Keratinocyte (primary cell): ENCODE measurements at regions not wholly inside any gene's neighbourhood (a gene's known extent, or its start where the extent isn't known, plus 50 kb on each side); places are given as distances from the start of the nearest gene placed in this dataset.

Source experiments
- DNase-seq: peaks from one replicate; pipeline ENCODE4 v3.0.0-alpha.2; 2011; ENCODE audit warnings: low read depth, missing footprints, low spot score
- FAIRE-seq: peaks from 2 replicates; lab custom pipeline; 2011; peaks lifted over from hg19 to GRCh38; lab: Jason Lieb, UNC
- H2AFZ ChIP-seq: 2 replicates; pipeline ENCODE4 v1.6.0; 2012; ENCODE audit warnings: low read length, control low read depth, inconsistent platforms; ENCODE audit not compliant: control insufficient read depth
- H3K27ac ChIP-seq: 2 replicates; pipeline ENCODE4 v1.5.1; 2011; ENCODE audit warnings: low read length; ENCODE audit not compliant: control insufficient read depth, insufficient read depth
- H3K27me3 ChIP-seq: 3 replicates; pipeline ENCODE4 v1.6.0; 2011; ENCODE audit warnings: low read length; ENCODE audit not compliant: control insufficient read depth, insufficient read depth; ENCODE audit errors: extremely low read depth
- H3K36me3 ChIP-seq, 2 experiments: 2 replicates in 1 of 2; 3 replicates in 1 of 2; pipeline ENCODE4 v1.5.1; 2011; ENCODE audit warnings: low read length in 2 of 2, mild to moderate bottlenecking in 1 of 2; ENCODE audit not compliant: control insufficient read depth in 2 of 2, insufficient read depth in 2 of 2; ENCODE audit errors: extremely low read depth in 1 of 2
- H3K4me1 ChIP-seq: 3 replicates; pipeline ENCODE4 v1.5.1; 2011; ENCODE audit warnings: low read length; ENCODE audit not compliant: control insufficient read depth, insufficient read depth; ENCODE audit errors: extremely low read depth
- H3K4me2 ChIP-seq: 3 replicates; pipeline ENCODE4 v1.6.0; 2011; ENCODE audit warnings: low read depth, low read length; ENCODE audit not compliant: control insufficient read depth, insufficient read depth; ENCODE audit errors: extremely low read depth
- H3K4me3 ChIP-seq, 3 experiments: fragments of 200-600 bp in 1 of 3; sonication (generic) in 1 of 3; 2 replicates in 2 of 3; 3 replicates in 1 of 3; pipeline ENCODE4 v1.5.1; 2011 to 2016; ENCODE audit warnings: low read length in 3 of 3, mild to moderate bottlenecking in 3 of 3, control low read depth in 2 of 3, inconsistent platforms in 1 of 3, low read depth in 1 of 3, mixed read lengths in 1 of 3, mixed run types in 1 of 3, moderate library complexity in 1 of 3; ENCODE audit not compliant: control insufficient read depth in 2 of 3, insufficient read depth in 2 of 3; ENCODE audit errors: extremely low read depth in 1 of 3
- H3K79me2 ChIP-seq: 2 replicates; pipeline ENCODE4 v1.6.0; 2012; ENCODE audit warnings: low read length; ENCODE audit not compliant: control insufficient read depth, insufficient read depth
- H3K9ac ChIP-seq: 3 replicates; pipeline ENCODE4 v1.6.0; 2011; ENCODE audit warnings: low read length; ENCODE audit not compliant: control insufficient read depth, insufficient read depth; ENCODE audit errors: extremely low read depth
- H3K9me1 ChIP-seq: 3 replicates; pipeline ENCODE4 v1.6.0; 2011; ENCODE audit warnings: low read length; ENCODE audit not compliant: control insufficient read depth, insufficient read depth; ENCODE audit errors: extremely low read depth
- H3K9me3 ChIP-seq: 2 replicates; pipeline ENCODE4 v1.5.1; 2012; ENCODE audit warnings: low read depth, low read length; ENCODE audit not compliant: control insufficient read depth
- H4K20me1 ChIP-seq: 3 replicates; pipeline ENCODE4 v1.6.0; 2011; ENCODE audit warnings: low read length; ENCODE audit not compliant: control insufficient read depth, insufficient read depth; ENCODE audit errors: extremely low read depth
- EZH2 ChIP-seq: IDR thresholded peaks from one replicate; pipeline ENCODE4 v1.6.1; 2012; ENCODE audit warnings: inconsistent platforms, mild to moderate bottlenecking, low read length, moderate library complexity
- dilution Hi-C: fragments of 300-500 bp; cut with MboI; formaldehyde crosslinking; loops from one replicate; pipeline ENCODE4 v1.7.0; 2020; ENCODE audit warnings: low sequenced_read_pairs; ENCODE audit not compliant: extremely low pct_ligation_motif_present
- TF ChIP-seq, protein P1 (sequence below), 3 experiments: IDR thresholded peaks in 1 of 3; conservative IDR thresholded peaks in 1 of 3; optimal IDR thresholded peaks in 1 of 3; 2 replicates in 2 of 3; 3 replicates in 1 of 3; pipeline versions ENCODE3 to v1.5.1; 2011; ENCODE audit warnings: low read length in 3 of 3, mild to moderate bottlenecking in 3 of 3, moderate library complexity in 2 of 3, control low read depth in 1 of 3, inconsistent platforms in 1 of 3; ENCODE audit not compliant: insufficient read depth in 2 of 3; ENCODE audit errors: extremely low read depth in 1 of 3

DNA sequence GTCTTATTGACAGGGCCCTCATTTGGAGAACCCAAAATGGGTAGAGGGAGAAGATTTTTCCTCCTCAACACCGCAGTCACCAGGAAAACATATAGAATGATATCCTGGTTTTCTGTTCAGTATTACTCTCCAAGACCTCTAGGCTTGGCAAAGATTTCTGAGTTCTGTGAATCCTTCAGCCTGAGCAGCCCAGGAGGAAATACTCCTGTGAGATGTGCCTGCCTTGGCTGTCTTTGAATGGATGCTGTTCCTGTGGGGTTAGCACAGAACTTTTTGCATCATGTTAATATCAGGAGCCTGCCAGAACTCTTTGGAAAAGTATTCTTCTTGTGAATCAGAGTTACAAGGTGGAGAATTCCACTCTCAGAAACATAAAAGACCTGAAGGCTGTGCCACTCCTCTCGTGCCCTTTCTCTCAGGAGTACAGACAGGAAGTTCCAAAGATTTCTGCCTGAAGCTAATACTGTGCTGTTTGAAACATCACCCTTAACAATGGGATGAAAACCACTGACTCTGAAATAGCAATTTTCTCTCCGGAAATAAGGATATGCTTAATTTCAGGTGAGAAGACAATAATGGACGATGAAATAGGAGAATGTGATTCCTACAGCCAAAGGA is 520.1 kb upstream of the NBEA start:
- DNase-seq (no peak), FAIRE-seq (peak; percentile 94)
- no peaks in the 10 kb centered on the region for H3K9me3 ChIP-seq
- H2AFZ ChIP-seq: peak overlapping the region; percentile 68
- no peaks in the 10 kb centered on the region for H3K27me3 ChIP-seq
- no peaks in the 10 kb centered on the region for H3K36me3 ChIP-seq
- dilution Hi-C loops: no loop called here
- TF ChIP-seq EZH2: no peak
- TF ChIP-seq, protein P1, sequence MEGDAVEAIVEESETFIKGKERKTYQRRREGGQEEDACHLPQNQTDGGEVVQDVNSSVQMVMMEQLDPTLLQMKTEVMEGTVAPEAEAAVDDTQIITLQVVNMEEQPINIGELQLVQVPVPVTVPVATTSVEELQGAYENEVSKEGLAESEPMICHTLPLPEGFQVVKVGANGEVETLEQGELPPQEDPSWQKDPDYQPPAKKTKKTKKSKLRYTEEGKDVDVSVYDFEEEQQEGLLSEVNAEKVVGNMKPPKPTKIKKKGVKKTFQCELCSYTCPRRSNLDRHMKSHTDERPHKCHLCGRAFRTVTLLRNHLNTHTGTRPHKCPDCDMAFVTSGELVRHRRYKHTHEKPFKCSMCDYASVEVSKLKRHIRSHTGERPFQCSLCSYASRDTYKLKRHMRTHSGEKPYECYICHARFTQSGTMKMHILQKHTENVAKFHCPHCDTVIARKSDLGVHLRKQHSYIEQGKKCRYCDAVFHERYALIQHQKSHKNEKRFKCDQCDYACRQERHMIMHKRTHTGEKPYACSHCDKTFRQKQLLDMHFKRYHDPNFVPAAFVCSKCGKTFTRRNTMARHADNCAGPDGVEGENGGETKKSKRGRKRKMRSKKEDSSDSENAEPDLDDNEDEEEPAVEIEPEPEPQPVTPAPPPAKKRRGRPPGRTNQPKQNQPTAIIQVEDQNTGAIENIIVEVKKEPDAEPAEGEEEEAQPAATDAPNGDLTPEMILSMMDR (optimal IDR thresholded peaks at IDR 0.05 in 1 of 3, IDR thresholded peaks at IDR 0.05 in 1 of 3, conservative IDR thresholded peaks at IDR 0.05 in 1 of 3; ENCODE audit: extremely low read depth in 1 of 3, insufficient read depth in 2 of 3, low read length in 3 of 3): no peak
- peak overlapping the region; percentile 53 for H3K4me2 ChIP-seq
- no peaks in the 10 kb centered on the region for H3K9me1 ChIP-seq
- peak overlapping the region; percentile 28 for H3K27ac ChIP-seq
- no peaks in the 10 kb centered on the region for H4K20me1 ChIP-seq
- H3K9ac ChIP-seq: no peak overlapping the region
- H3K79me2 ChIP-seq: no peaks in the 10 kb centered on the region
- H3K4me1 ChIP-seq: peaks cover 24% of the 10 kb centered on the region
- H3K4me3 ChIP-seq: no peak overlapping the region

DNA sequence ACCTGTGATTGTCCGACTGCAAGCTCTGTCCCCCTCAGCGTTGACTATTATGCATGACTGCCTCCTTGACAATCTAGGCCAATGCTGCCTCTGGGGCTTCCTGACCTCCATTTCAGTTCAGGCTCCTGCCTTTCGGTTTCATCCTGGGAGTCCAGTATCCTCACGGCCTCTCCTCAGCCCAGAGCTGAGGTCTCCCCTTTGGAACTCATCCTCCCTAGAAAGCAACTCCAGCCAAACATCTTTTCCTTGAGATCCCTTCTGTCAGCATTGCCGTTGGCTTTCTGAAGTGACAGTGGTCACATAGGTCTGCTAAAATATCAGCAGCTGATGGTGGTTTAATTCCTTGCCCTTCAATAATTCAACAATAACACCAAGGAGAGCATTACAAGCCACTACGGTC is 519.1 kb upstream of the NBEA start:
- H3K4me3 ChIP-seq: no peak overlapping the region
- H3K4me1 ChIP-seq: peaks cover 24% of the 10 kb centered on the region
- no peaks in the 10 kb centered on the region for H3K79me2 ChIP-seq
- TF ChIP-seq, protein P1 (optimal IDR thresholded peaks at IDR 0.05 in 1 of 3, IDR thresholded peaks at IDR 0.05 in 1 of 3, conservative IDR thresholded peaks at IDR 0.05 in 1 of 3; ENCODE audit: extremely low read depth in 1 of 3, insufficient read depth in 2 of 3, low read length in 3 of 3): no peak
- no peak for TF ChIP-seq EZH2
- DNase-seq (no peak), FAIRE-seq (no peak)
- no peaks in the 10 kb centered on the region for H4K20me1 ChIP-seq
- H3K27me3 ChIP-seq: no peaks in the 10 kb centered on the region
- no peak overlapping the region for H3K27ac ChIP-seq
- H3K9ac ChIP-seq: no peak overlapping the region
- H3K4me2 ChIP-seq: no peak overlapping the region
- peak overlapping the region; percentile 68 for H2AFZ ChIP-seq
- H3K9me3 ChIP-seq: no peaks in the 10 kb centered on the region
- no peaks in the 10 kb centered on the region for H3K36me3 ChIP-seq
- dilution Hi-C loops: no loop called here
- no peaks in the 10 kb centered on the region for H3K9me1 ChIP-seq
